22Rv1 (cell line): ENCODE measurements at regions not wholly inside any gene's neighbourhood (a gene's known extent, or its start where the extent isn't known, plus 50 kb on each side); places are given as distances from the start of the nearest gene placed in this dataset.

Source experiments
- ZFX ChIP-seq: fragments of 450-650 bp; IDR thresholded peaks from 2 replicates; pipeline ENCODE4 v1.6.1; 2017; ENCODE audit warnings: antibody characterized with exemption, borderline replicate concordance
- TF ChIP-seq, protein P1 (sequence below): fragments of 450-650 bp; IDR thresholded peaks from 2 replicates; pipeline ENCODE4 v1.5.1; 2017; ENCODE audit warnings: mild to moderate bottlenecking

DNA sequence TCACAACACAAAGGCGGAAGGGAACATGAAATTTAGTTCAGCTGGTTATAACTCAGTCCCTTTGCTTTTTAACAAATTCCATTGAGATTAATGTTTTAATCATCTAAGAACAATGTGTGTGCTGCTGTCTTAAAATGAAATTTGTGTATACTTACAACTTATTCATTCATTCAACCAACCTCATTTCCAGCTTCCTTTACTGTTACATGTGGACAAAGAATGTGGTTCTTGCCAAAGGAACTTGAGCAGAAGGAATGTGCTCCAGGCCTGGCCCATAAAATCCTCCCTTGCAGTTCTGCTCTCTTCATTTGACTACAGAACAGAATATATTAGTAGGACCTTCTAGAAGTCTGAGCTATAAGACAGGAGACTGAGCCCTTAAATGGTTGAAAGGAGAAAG is 176.8 kb upstream of the GLRA2 start:
- TF ChIP-seq, protein P1, sequence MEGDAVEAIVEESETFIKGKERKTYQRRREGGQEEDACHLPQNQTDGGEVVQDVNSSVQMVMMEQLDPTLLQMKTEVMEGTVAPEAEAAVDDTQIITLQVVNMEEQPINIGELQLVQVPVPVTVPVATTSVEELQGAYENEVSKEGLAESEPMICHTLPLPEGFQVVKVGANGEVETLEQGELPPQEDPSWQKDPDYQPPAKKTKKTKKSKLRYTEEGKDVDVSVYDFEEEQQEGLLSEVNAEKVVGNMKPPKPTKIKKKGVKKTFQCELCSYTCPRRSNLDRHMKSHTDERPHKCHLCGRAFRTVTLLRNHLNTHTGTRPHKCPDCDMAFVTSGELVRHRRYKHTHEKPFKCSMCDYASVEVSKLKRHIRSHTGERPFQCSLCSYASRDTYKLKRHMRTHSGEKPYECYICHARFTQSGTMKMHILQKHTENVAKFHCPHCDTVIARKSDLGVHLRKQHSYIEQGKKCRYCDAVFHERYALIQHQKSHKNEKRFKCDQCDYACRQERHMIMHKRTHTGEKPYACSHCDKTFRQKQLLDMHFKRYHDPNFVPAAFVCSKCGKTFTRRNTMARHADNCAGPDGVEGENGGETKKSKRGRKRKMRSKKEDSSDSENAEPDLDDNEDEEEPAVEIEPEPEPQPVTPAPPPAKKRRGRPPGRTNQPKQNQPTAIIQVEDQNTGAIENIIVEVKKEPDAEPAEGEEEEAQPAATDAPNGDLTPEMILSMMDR: no peak
- no peak for TF ChIP-seq ZFX
